Mesothelial cell of epicardium (in vitro differentiated cells): ENCODE measurements at regions not wholly inside any gene's neighbourhood (a gene's known extent, or its start where the extent isn't known, plus 50 kb on each side); places are given as distances from the start of the nearest gene placed in this dataset.

Experiments used
- DNase-seq, 2 experiments: peaks; one replicate each; pipeline ENCODE4 v3.0.0; 2021; ENCODE audit warnings: low spot score in 2 of 2; ENCODE audit not compliant: unreplicated experiment in 2 of 2
- H3K27ac Mint-ChIP-seq: 2 replicates; pipeline ENCODE4 v1.8.0; 2021; ENCODE audit warnings: mixed read lengths
- H3K27me3 Mint-ChIP-seq: 2 replicates; pipeline ENCODE4 v1.8.0; 2021; ENCODE audit warnings: low read depth, mixed read lengths
- H3K36me3 Mint-ChIP-seq: 2 replicates; pipeline ENCODE4 v1.8.0; 2021; ENCODE audit warnings: mixed read lengths
- H3K4me1 Mint-ChIP-seq: 2 replicates; pipeline ENCODE4 v1.8.0; 2021; ENCODE audit warnings: mixed read lengths
- H3K4me3 Mint-ChIP-seq: 2 replicates; pipeline ENCODE4 v1.8.0; 2021; ENCODE audit warnings: mild to moderate bottlenecking, moderate library complexity, mixed read lengths
- H3K9me3 Mint-ChIP-seq: 2 replicates; pipeline ENCODE4 v1.8.0; 2021; ENCODE audit warnings: mixed read lengths
- CTCF ChIP-seq: fragments of 200-600 bp; sonication (generic); IDR thresholded peaks from one replicate; pipeline ENCODE4 v1.5.0; 2021; ENCODE audit warnings: antibody characterized with exemption; ENCODE audit not compliant: unreplicated experiment

GRCh38 chr5:12016159-12016746 lies 112.0 kb upstream of the CTNND2 start:
- Mint-ChIP-seq H3K27ac (no peak overlapping the region), H3K9me3 (no peaks in the 10 kb centered on the region), H3K36me3 (no peaks in the 10 kb centered on the region), H3K4me1 (peaks cover 2% of the 10 kb centered on the region), H3K27me3 (no peaks in the 10 kb centered on the region), H3K4me3 (no peak overlapping the region)
- DNase-seq = no peak
- no peak for TF ChIP-seq CTCF

GRCh38 chr5:12013351-12013750 lies 109.1 kb upstream of the CTNND2 start:
- Mint-ChIP-seq H3K4me1 (peaks cover 2% of the 10 kb centered on the region), H3K27me3 (no peaks in the 10 kb centered on the region), H3K36me3 (no peaks in the 10 kb centered on the region), H3K9me3 (peaks cover 10% of the 10 kb centered on the region), H3K4me3 (no peak overlapping the region), H3K27ac (no peak overlapping the region)
- DNase-seq = no peak
- no peak for TF ChIP-seq CTCF

GRCh38 chr5:12003680-12004079 lies 99.4 kb upstream of the CTNND2 start:
- H3K9me3 Mint-ChIP-seq = peaks cover 22% of the 10 kb centered on the region
- peaks cover 2% of the 10 kb centered on the region for H3K27me3 Mint-ChIP-seq
- H3K4me3 Mint-ChIP-seq = no peak overlapping the region
- no peaks in the 10 kb centered on the region for H3K4me1 Mint-ChIP-seq
- no peak for TF ChIP-seq CTCF
- no peak for DNase-seq
- H3K27ac Mint-ChIP-seq = no peak overlapping the region
- H3K36me3 Mint-ChIP-seq = no peaks in the 10 kb centered on the region

GRCh38 chr5:11998397-11998796 lies 94.2 kb upstream of the CTNND2 start:
- Mint-ChIP-seq H3K4me1 (no peaks in the 10 kb centered on the region), H3K9me3 (peaks cover 6% of the 10 kb centered on the region), H3K36me3 (no peaks in the 10 kb centered on the region), H3K27me3 (no peaks in the 10 kb centered on the region), H3K4me3 (no peak overlapping the region), H3K27ac (no peak overlapping the region)
- TF ChIP-seq CTCF = no peak
- DNase-seq = no peak

- no peaks in the 10 kb centered on the region for H3K4me1 Mint-ChIP-seq
- no peak for DNase-seq
- H3K27me3 Mint-ChIP-seq = no peaks in the 10 kb centered on the region
- peaks cover 6% of the 10 kb centered on the region for H3K9me3 Mint-ChIP-seq
- no peak overlapping the region for H3K4me3 Mint-ChIP-seq
- H3K27ac Mint-ChIP-seq = no peak overlapping the region
- no peak for TF ChIP-seq CTCF
- H3K36me3 Mint-ChIP-seq = no peaks in the 10 kb centered on the region
Observed at GRCh38 chr5:11997942-11998341, 93.7 kb upstream of the CTNND2 start.

GRCh38 chr5:11992518-11992917 lies 88.3 kb upstream of the CTNND2 start:
- Mint-ChIP-seq H3K36me3 (no peaks in the 10 kb centered on the region), H3K9me3 (peaks cover 6% of the 10 kb centered on the region), H3K4me3 (no peak overlapping the region), H3K27ac (no peak overlapping the region), H3K4me1 (no peaks in the 10 kb centered on the region), H3K27me3 (no peaks in the 10 kb centered on the region)
- no peak for DNase-seq
- no peak for TF ChIP-seq CTCF
